ENCODE measurements at regions not wholly inside any gene's neighbourhood (a gene's known extent, or its start where the extent isn't known, plus 50 kb on each side); places are given as distances from the start of the nearest gene placed in this dataset.

GRCh38 chr4:175871774-175872405 is 59.8 kb upstream of the GPM6A start:
- no peak for DNase-seq (ENCODE audit: low read depth in 2 of 2)

- no peak for DNase-seq (ENCODE audit: low read depth in 2 of 2)
These were observed 61.6 kb upstream of the GPM6A start for GRCh38 chr4:175873707-175874106.

GRCh38 chr4:175874306-175874705 is 62.2 kb upstream of the GPM6A start:
- no peak for DNase-seq (ENCODE audit: low read depth in 2 of 2)

GRCh38 chr4:175875993-175876771 is 64.1 kb upstream of the GPM6A start:
- DNase-seq (ENCODE audit: low read depth in 2 of 2), result no peak

- no peak for DNase-seq (ENCODE audit: low read depth in 2 of 2)
These were observed 70.8 kb upstream of the GPM6A start for GRCh38 chr4:175882891-175883290.

GRCh38 chr4:175884048-175884447 is 72.0 kb upstream of the GPM6A start:
- no peak for DNase-seq (ENCODE audit: low read depth in 2 of 2)

- DNase-seq (ENCODE audit: low read depth in 2 of 2), result no peak
These were observed 79.2 kb upstream of the GPM6A start for GRCh38 chr4:175891231-175891630.

GRCh38 chr4:175891851-175892250 is 79.8 kb upstream of the GPM6A start:
- no peak for DNase-seq (ENCODE audit: low read depth in 2 of 2)

- no peak for DNase-seq (ENCODE audit: low read depth in 2 of 2)
These were observed 93.9 kb upstream of the GPM6A start for GRCh38 chr4:175905925-175906324.

- DNase-seq (ENCODE audit: low read depth in 2 of 2), result no peak
These were observed 94.3 kb upstream of the GPM6A start for GRCh38 chr4:175906384-175906783.

GRCh38 chr4:175910700-175911099 is 98.6 kb upstream of the GPM6A start:
- DNase-seq (ENCODE audit: low read depth in 2 of 2), result no peak

- no peak for DNase-seq (ENCODE audit: low read depth in 2 of 2)
These were observed 104.7 kb upstream of the GPM6A start for GRCh38 chr4:175916626-175917351.

- no peak for DNase-seq (ENCODE audit: low read depth in 2 of 2)
These were observed 115.1 kb upstream of the GPM6A start for GRCh38 chr4:175927121-175927520.

GRCh38 chr4:175929441-175929840 is 117.4 kb upstream of the GPM6A start:
- no peak for DNase-seq (ENCODE audit: low read depth in 2 of 2)

GRCh38 chr4:175929932-175930331 is 117.9 kb upstream of the GPM6A start:
- no peak for DNase-seq (ENCODE audit: low read depth in 2 of 2)

GRCh38 chr4:175930471-175930870 is 118.4 kb upstream of the GPM6A start:
- DNase-seq (ENCODE audit: low read depth in 2 of 2), result no peak

- DNase-seq (ENCODE audit: low read depth in 2 of 2), result no peak
These were observed 120.1 kb upstream of the GPM6A start for GRCh38 chr4:175932116-175932515.

GRCh38 chr4:175934506-175934905 is 122.4 kb upstream of the GPM6A start:
- no peak for DNase-seq (ENCODE audit: low read depth in 2 of 2)

- no peak for DNase-seq (ENCODE audit: low read depth in 2 of 2)
These were observed 123.1 kb upstream of the GPM6A start for GRCh38 chr4:175935016-175935661.

- no peak for DNase-seq (ENCODE audit: low read depth in 2 of 2)
These were observed 121.3 kb upstream of the WDR17 start for GRCh38 chr4:175944126-175944910.

GRCh38 chr4:175946472-175947116 is 119.0 kb upstream of the WDR17 start:
- no peak for DNase-seq (ENCODE audit: low read depth in 2 of 2)
